GM19438 (cell line): ENCODE measurements at regions not wholly inside any gene's neighbourhood (a gene's known extent, or its start where the extent isn't known, plus 50 kb on each side); places are given as distances from the start of the nearest gene placed in this dataset.

Experiments
- ATAC-seq: cut with Tn5 transposase; IDR thresholded peaks from one replicate; pipeline ENCODE4 v1.9.1; 2021; ENCODE audit warnings: low read depth; ENCODE audit not compliant: unreplicated experiment

DNA sequence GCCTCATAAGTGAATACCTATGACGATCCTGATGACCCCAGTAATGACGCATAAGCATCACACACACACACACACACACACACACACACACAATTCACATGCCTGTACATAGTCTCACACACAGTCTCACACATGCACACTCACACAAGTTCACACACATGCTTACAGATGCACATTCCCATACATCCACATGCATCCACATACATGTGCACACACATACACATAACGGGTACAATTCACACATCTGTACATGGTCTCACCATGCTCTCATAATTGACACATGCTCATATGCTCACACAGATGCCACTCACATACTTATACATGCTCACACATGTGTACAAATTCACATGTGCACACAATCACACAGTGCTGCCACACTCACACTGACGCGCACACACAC is 105.7 kb upstream of the VSTM2B start:
- no peak for ATAC-seq

- ATAC-seq = no peak
These were observed 105.2 kb upstream of the VSTM2B start for GRCh38 chr19:29420482-29421195.

- ATAC-seq = no peak
These were observed 104.6 kb upstream of the VSTM2B start for GRCh38 chr19:29421196-29421545.

DNA sequence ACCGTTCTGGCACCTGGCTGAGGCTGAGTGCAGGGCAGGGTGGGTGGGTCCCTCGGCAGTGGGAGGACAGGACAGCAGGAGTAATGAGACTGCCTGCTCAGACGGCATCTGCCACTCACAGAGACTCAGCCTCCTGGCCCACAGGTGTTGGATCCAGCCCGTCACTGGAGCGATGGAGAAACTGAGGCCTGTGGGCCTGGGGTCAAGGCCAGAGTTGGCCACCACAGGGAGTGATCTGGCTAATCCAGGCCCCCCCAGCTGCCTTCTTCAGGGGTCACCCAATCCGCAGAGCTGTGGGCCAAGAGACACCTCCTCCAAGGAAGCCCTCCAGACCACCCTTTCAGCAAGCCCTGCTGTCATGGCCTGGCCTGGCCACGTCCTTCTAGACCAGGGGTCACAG is 103.7 kb upstream of the VSTM2B start:
- no peak for ATAC-seq

GRCh38 chr19:29422486-29423085 is 103.2 kb upstream of the VSTM2B start:
- no peak for ATAC-seq

DNA sequence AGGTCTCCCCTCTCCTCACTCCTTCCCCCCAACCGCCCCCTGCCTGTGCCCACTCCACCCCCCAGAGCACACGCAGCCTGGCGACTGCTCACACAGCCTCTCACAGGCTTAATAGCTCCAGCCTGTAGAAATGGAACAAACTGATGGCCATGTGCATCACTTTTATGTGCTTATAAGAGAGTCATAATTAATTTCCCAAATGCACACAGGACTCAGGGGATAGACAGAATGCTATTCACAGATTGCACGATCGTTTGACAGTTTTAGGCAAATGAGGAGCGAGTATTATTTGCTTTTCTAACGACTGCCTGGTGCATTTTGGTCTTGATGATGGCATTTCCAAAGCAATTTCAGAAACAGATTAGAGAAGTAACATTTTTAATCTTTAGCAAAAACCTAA is 97.7 kb upstream of the VSTM2B start:
- no peak for ATAC-seq

GRCh38 chr19:29429021-29429420 is 96.8 kb upstream of the VSTM2B start:
- no peak for ATAC-seq

DNA sequence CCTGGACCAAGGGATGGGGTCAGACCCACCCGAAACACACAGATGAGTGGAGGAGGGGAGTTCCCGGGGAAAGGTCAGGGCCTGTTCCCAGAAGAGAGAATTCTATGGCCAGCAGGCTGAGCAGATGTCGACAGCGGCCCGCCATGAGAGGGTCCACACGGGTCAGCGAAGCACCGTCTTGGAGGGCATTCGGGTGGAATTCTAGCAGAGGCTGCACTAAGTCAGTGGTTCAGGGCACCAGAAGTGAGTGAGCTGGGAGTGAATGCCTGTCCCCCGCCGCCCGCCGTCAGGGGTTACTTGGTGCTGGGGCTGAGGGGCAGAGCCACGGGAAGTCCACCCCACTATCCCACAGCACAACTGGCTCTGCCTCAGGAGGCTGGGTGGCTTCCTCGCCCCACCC is 96.2 kb upstream of the VSTM2B start:
- no peak for ATAC-seq

GRCh38 chr19:29431332-29431731 is 94.5 kb upstream of the VSTM2B start:
- ATAC-seq = no peak

GRCh38 chr19:29432677-29433076 is 93.1 kb upstream of the VSTM2B start:
- ATAC-seq = no peak

GRCh38 chr19:29436591-29437103 is 89.1 kb upstream of the VSTM2B start:
- ATAC-seq = no peak

DNA sequence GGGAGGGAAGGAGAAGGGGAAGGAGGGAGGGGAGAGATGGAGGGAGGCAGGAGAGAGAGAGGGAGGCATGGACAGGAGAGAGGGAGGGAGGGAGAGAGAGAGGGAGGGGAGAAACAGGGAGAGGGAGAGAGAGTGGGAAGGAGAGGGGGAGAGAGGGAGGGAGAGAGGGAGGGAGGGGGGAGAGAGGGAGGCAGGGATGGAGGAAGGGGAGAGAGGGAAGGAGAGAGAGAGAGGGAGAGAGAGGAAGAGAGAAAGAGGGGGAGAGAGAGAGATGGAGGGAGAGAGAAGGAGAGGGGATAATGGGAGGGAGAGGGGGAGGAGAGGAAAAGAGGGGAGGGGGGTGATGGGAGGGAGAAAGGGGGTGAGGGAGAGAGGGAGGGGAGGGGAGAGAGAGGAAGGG is 86.8 kb upstream of the VSTM2B start:
- no peak for ATAC-seq

- no peak for ATAC-seq
These were observed 85.9 kb upstream of the VSTM2B start for GRCh38 chr19:29439688-29440550.

GRCh38 chr19:29442094-29442493 is 83.7 kb upstream of the VSTM2B start:
- no peak for ATAC-seq

DNA sequence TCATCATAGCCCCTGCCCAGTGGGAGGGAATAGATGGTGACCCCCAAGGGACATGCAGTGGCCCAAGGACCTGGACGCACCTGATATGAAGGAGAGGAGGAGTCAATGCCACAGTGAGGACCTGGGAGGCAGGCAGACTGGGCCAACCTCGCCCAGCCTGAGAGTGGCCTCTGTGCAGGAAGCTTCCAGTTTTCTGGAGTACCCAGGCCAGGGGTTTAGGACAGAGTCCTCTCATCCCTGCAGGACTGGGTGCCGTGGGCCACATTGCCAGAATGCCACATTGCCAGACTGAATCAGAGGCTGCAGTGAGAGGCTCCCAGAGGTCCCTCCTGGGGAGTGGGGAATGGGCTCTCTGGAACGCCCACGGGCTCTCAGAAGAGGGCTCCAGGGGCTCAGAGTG is 82.9 kb upstream of the VSTM2B start:
- ATAC-seq = no peak

DNA sequence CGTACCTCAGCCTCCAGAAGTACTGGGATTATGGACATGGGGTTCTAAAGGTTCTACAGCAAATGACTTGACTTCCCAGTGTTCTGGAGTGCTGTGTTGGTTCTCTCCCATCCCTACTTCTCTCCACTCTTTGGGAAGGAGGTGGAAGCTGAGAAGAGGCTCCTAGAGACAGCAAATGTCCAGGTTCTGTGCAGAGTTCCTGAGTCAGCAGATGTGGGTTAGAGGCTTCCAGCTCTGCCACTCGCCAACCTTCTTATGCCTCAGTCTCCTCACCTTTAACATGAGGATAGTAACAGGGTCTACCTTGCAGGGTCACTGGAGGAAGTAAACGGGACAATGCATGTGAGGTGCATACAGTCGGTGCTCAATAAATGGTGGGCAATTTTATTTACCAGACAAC is 80.5 kb upstream of the VSTM2B start:
- no peak for ATAC-seq

DNA sequence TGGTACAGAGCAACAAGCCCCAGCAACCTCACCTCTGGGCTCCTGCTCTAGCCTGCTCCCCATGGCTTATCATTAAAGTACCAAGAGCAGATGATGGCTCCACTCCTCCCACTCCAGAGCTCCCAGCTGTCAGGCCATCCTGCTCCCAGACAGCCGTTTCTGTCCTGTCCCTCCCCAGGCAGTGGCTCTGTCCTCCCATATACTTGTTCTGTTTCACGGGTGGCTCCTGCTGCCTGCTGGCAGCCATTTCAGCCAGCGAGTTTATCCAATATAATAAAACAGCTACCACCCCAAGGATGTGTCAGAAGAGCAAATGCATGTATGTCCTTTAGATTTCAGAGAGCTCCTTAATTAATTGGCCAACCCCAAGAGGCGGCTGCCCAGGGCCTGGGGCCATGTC is 79.4 kb upstream of the VSTM2B start:
- ATAC-seq = no peak

DNA sequence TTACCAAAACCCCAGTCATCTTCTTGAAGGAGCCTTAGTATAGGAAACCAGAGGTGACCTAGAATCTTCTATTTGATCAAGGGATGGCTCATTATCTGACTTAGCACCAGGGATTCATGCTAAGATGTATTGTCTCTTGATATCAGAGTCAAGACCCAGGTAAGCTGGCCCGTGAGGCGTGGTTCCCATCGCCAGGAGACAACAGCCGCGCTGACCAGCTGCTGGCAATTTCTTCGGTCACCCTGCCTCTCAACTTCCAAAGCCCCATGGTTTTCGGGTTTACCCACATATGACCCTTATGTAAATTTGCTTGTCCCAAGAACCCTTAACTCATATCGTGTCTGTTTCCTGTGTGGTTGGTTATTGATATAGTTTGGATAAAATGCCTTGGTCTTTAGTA is 77.7 kb upstream of the VSTM2B start:
- no peak for ATAC-seq

DNA sequence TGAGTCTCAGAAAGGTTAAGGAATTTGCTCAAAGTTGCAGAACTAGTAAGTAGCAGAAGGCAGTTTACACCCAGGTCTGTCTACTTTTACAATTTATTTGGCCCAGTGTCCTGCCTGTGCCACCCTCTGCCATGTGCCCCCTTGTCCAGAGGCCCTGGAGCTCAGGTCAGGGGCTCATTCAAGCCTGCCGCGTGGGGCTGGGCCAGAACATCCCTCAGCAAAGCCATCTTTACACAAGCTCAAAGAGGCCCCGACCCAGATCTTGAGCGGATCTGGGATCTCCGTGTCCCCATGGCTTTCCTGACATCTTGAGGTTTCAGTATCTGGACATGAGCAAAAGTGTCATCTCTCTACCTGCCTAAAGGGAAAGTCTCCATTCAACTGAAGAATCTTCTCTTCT is 76.4 kb upstream of the VSTM2B start:
- ATAC-seq = no peak

- ATAC-seq = no peak
These were observed 75.5 kb upstream of the VSTM2B start for GRCh38 chr19:29450306-29450705.

DNA sequence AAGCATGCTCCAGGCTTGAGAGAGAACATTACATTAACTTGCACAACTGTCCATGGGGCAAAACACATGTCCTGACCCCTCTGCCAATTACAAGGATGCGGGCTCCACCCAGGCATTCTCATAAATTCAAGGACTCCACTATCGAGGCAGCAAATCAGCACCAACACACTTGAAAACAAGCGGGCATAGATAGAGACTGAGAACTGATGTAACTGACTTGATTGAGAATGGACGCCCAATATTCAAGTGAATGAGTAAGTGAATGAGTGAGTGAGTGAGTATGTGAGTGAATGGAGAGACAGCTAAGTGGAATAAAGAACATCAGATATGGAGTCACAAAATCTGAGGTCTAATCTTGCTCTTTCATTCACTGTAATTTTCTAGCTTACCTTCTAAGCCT is 75.0 kb upstream of the VSTM2B start:
- ATAC-seq = no peak

DNA sequence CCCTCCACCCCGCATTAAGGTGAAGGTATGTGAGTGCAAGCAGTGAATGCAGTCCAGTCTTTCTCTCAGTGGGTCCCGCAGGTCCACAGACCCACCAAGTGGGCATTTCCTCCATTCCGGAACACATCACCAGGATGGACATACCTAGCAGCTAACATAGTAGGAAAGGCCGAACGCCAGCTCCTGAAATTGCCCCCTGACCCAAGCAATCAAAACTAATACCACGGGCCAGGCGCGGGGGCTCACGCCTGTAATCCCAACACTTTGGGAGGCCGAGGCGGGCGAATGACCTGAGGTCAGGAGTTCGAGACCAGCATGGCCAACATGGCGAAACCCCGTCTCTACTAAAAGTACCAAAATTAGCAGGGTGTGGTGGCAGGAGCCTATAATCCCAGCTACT is 71.7 kb upstream of the VSTM2B start:
- no peak for ATAC-seq
